GM21576 (cell line): ENCODE measurements at regions not wholly inside any gene's neighbourhood (a gene's known extent, or its start where the extent isn't known, plus 50 kb on each side); places are given as distances from the start of the nearest gene placed in this dataset.
"Not testable (repeated sequence)": the region's sequence is repeated elsewhere in the genome, so short reads cannot be mapped to it uniquely, and the experiment has no call there.

Source experiments
- ATAC-seq: cut with Tn5 transposase; IDR thresholded peaks from one replicate; pipeline ENCODE4 v1.9.1; 2021; ENCODE audit warnings: mild to moderate bottlenecking, moderate library complexity; ENCODE audit not compliant: unreplicated experiment

DNA sequence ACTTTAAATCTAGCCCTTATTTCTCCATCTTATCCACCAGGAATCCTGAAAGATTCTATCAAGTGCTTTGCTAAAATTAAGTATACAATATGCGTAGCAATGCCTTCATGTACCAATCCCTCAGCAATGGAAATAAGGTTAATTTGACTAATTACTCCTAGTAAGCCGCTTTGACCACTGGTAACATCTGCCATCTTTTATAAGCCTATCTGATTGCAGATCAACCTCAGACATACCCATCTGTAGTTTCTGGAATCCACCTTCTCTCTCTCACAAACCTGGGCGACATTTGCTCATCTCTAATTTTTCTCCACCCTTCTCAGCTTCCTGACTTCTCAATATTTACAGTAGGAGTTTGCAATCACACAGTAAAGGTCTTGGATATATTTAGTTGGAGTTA is 138.8 kb upstream of the CRHR1 start:
- no peak for ATAC-seq

DNA sequence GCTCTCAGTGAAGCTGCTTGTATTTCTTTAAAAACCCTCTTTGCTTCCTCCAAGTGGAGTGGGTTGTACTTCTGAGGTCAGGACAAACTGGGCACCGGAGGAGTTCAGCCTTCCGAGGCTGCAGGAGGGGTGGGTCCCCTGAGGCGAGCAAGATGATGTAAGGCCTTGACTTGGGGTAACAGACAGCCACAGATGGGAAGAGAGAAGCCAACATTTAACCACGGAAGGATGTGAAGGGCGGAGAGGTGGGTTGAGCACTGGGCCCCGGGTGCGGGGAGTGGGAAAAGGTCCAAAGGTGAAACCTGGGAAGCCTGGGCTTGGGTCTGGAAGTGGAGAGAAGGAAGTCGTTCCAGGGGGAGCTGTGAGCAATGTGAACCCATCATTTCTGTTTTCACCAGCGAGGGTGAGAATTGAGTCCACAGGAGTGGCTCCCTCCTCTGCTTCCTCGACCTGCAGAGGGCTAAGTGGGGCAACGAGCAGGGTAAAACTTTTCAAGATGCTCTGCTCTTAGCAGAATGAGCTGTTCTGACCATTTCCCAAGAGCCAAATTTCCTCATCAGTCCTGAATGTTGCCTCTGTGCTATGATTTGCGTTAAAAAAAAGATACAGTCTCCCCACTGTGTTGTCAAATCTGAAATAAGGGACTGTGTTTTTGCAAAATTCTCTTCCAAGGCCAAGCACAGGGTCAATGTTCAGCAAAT is 137.7 kb upstream of the CRHR1 start:
- ATAC-seq = no peak

- ATAC-seq = no peak
Observed at GRCh38 chr17:45648642-45649041, 135.5 kb upstream of the CRHR1 start.

DNA sequence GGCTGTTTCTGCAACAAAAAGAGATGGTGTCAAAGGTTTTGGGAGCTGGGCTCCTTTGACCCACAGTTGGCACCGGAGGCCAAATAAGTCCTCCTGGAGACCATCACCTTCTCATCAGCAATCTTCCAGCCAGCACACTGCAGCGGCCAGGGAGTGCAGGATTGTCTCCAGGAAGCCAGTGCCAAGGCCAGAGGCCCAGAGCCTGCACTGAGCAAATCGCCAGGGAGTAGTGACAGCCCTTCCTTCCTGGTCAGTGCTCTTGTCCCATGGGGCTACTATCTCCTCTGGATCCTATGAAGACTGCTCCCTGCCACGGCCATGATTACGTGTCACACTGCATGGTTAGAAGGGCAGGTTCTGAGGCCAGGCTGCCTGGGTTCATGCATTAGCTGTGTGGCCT is 134.3 kb upstream of the CRHR1 start:
- no peak for ATAC-seq

- no peak for ATAC-seq
Observed at GRCh38 chr17:45650561-45650960, 133.6 kb upstream of the CRHR1 start.

- ATAC-seq = no peak
Observed at GRCh38 chr17:45651145-45651709, 132.9 kb upstream of the CRHR1 start.

- no peak for ATAC-seq
Observed at GRCh38 chr17:45653616-45654015, 130.5 kb upstream of the CRHR1 start.

DNA sequence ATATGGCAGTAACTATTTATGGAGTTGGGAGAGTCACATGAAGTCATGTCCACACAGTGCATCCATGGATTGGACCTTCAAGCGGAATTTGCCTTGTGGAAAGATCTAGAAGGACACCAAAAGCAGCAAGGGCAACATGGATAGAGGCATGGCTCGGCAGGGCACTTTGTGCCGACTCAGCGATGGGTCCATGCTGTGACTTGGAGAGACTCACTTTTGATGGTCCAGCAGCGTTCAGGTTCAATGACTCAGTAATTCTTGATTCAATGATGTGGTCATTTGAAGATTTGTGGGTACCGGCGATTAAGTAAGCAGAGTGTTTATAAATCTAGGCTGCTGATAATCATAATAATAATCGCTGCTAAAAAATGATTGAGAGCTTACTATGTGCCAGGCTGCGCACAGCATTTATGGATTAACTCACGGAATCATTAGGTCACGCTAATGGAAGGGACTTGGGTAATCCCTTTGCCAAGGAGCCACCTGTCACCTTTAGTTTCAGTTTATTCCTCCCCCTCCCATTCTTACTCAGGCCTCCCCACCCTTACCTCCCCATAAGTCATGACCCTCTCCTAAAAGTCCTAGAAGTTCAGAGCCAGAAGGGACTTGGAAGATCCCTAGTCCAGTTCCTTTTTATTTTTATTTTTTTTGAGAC is 127.5 kb upstream of the CRHR1 start:
- no peak for ATAC-seq

GRCh38 chr17:45660474-45660873 is 123.6 kb upstream of the CRHR1 start:
- ATAC-seq = no peak

DNA sequence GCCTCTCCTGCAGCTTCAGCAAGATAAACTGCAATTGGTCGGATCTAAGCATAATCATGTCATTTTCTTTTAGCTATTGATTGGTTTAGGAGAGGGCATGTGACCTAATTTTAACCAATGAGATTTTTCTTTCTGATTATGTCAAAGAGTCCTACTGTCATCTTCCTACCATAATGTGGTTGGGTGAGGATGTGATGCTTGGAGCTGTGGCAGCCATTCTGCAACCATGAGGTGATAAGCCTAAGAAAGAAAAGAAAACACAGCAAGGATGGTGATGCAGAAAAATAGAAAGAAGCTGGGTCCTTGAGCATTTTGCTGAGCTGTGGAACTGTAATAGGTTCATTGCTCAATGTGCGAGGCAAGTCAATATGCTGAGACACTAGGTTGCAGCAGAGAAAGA is 121.7 kb upstream of the CRHR1 start:
- ATAC-seq = no peak

DNA sequence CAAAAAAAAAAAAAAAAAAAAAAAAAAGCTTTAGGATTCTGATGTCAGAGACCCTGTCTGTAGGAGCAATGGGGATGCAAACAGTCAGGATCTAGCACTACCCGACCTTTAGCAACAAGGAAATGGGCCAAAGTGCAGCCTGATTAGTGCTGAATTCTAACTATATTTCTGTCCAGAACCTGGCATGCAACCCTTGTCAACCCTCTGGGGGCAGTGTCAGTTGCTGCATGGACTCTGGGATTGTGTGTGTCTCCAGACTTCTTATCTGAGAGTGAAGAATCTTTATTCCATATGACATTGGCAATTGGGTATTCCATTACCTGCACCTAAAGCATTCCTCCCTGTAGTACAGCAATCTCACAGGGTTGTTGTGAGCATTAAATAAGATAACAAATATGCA is 120.3 kb upstream of the CRHR1 start:
- ATAC-seq = no peak

DNA sequence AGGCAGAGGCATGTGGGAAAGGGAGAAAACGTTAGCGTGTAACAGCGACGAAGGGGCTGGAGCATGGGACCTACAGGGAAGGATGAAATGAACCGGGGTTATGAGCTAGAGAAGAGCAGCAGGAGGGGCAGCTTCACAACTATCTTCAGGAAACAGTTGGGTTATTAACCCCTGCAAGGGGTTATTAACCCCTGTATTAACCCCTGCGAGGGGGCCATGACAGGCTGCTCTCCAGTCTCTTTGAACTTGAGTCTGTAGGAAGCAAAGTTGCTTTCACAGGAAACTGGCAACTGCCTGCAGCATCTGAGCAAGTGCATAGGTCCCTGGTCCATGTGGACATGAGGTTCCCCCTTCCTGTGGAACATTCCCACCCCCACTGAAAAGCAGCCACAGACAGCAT is 119.2 kb upstream of the CRHR1 start:
- ATAC-seq = no peak

GRCh38 chr17:45666046-45666600 is 118.0 kb upstream of the CRHR1 start:
- no peak for ATAC-seq

DNA sequence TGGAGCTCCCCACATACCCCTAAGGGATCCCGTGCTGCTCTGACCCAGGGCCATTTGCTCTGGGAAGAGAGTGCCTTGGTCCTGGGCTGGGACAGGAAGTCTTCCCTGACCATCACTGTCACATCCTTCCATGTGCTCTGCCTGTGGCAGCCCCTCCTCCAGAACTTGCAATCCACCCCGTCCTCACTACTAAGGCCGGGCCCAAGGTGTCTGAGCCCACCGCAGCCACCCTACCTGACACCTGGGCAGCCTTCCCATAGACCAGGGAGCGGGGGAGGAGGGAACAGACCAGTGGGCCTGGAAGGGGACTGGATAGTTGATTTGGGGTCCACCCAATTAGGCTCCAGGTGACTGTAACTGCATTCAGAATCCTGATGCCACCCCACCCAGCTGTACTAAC is 117.5 kb upstream of the CRHR1 start:
- no peak for ATAC-seq

DNA sequence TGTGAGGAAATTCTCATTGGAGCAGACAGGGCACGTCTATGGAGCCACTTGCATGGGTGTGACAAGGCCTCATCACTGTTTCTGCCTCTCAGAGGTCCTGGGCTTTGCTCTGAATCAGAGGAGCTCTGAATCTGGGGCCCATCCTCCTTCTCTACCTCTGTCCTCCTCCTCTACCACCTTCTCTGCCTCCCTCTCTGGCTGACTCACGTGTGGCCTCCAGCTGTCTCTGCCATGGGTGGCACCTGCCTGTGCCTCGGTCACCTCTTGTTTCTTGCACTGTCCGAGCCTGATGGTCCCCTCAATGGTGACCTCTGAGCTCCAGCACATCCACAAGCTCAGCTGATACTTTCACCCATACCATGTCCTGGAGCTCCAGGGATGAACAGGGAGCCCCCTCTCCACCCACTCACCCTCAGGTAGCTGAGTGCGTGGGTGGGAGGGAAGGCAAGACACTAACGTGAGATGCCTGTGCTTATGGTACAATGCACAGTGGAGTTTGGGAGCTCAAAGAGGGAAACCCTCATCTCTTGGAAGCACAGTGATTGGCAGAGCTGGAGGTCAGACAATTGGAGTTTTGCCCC is 116.4 kb upstream of the CRHR1 start:
- ATAC-seq = no peak

DNA sequence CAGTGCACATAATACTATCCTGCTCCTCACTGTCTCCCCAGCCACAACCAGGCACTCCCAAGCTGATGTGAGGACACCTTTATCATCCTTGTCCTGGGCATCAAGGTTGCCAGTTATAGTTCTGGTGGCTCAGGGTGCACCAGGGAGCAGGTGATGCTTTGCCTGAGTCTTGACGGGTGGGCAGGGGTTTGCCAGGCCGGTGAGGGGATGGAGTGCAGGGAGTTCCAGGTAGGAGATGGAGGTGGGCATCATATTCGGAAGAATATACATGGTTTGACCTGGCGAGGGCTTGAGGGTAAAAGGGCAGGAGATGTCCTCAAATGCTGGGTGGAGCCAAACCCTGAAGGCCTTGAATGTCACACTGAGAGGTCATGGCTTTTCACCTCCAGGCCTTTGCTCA is 115.8 kb upstream of the CRHR1 start:
- no peak for ATAC-seq

DNA sequence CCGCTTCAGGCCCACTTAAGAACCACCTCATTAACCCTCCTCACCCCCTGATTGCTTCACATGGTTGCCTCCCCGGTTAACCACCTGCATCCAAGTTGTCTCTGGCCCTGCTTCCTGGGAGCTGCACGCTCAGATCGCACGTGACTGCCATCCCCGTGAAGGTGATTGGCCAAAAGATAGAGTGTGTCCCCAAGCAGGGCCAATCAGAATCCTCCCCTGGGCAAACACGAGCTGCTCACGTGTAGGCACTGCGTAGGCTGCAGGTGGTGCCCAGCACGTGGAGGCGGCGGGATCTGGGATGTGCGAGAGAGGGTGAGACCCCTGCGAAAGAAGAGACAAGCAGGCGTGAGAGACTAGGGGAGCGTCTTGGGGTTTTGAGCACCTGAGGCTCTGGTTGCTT is 111.8 kb upstream of the CRHR1 start:
- no peak for ATAC-seq

- ATAC-seq = no peak
Observed at GRCh38 chr17:45672792-45673191, 111.3 kb upstream of the CRHR1 start.

DNA sequence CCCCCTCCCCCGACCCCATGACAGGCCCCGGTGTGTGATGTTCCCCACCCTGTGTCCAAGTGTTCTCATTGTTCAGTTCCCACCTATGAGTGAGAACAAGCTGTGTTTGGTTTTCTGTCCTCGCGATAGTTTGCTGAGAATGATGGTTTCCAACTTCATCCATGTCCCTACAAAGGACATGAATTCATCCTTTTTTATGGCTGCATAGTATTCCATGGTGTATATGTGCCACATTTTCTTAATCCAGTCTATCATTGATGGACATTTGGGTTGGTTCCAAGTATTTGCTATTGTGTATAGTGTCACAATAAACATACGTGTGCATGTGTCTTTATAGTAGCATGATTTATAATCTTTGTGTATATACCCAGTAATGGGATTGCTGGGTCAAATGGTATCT is 110.4 kb upstream of the CRHR1 start:
- not testable (repeated sequence) for ATAC-seq

GRCh38 chr17:45675012-45675411 is 109.1 kb upstream of the CRHR1 start:
- no peak for ATAC-seq

- no peak for ATAC-seq
Observed at GRCh38 chr17:45675892-45676291, 108.2 kb upstream of the CRHR1 start.

DNA sequence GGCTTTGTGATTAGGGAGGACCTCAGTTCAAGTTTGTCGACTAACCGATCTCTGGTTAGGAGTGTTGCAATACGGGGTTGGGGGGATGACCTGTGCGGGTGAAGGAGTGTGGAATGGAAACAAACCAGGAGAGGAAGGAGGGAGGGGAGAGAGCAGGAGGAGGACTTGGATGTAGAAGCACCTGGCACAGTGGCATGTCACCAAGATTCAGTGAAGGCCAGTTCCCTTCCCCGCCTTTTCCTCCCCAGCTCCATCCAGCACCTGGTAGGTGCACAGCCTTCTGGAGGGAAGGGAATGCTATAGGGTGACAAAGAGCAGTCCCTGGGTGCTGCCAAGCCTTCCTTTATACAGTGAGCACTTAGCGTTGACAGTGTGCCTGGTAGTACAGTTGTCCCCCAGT is 107.4 kb upstream of the CRHR1 start:
- no peak for ATAC-seq
